ENCODE measurements at regions not wholly inside any gene's neighbourhood (a gene's known extent, or its start where the extent isn't known, plus 50 kb on each side); places are given as distances from the start of the nearest gene placed in this dataset.

GRCh38 chr15:98142572-98142971, 182.1 kb downstream of the ARRDC4 start:
- Histone ChIP-seq H3K36me3 (replicated peaks; ENCODE audit: low read depth, low read length) (no peaks in the 10 kb centered on the region), H3K9me3 (ENCODE audit: insufficient read depth, low read length) (no peaks in the 10 kb centered on the region), H4K20me1 (ENCODE audit: insufficient read depth, low read length) (no peaks in the 10 kb centered on the region), H3K4me2 (ENCODE audit: low read length) (no peak overlapping the region), H3K27ac (ENCODE audit: low read length) (no peak overlapping the region), H3K9ac (ENCODE audit: low read length) (no peak overlapping the region), H3K27me3 (ENCODE audit: low read depth, low read length) (no peaks in the 10 kb centered on the region; the same call in 1 of the 2 replicates), H2AFZ (ENCODE audit: low read depth, low read length) (no peak overlapping the region), H3K79me2 (ENCODE audit: low read length) (no peaks in the 10 kb centered on the region), H3K4me1 (ENCODE audit: low read length) (no peaks in the 10 kb centered on the region), H3K4me3 (ENCODE audit: low read length) (no peak overlapping the region)
- TF ChIP-seq CTCF (IDR thresholded peaks at IDR 0.05; ENCODE audit: low read depth, low read length) (no peak), EZH2phosphoT487 (IDR thresholded peaks at IDR 0.05; ENCODE audit: low read depth) (no peak)

GRCh38 chr15:98143116-98143515, 182.6 kb downstream of the ARRDC4 start:
- Histone ChIP-seq H3K36me3 (replicated peaks; ENCODE audit: low read depth, low read length) (no peaks in the 10 kb centered on the region), H3K4me2 (ENCODE audit: low read length) (no peak overlapping the region), H3K9ac (ENCODE audit: low read length) (no peak overlapping the region), H2AFZ (ENCODE audit: low read depth, low read length) (no peak overlapping the region), H3K27me3 (ENCODE audit: low read depth, low read length) (no peaks in the 10 kb centered on the region; the same call in 1 of the 2 replicates), H3K4me3 (ENCODE audit: low read length) (no peak overlapping the region), H4K20me1 (ENCODE audit: insufficient read depth, low read length) (no peaks in the 10 kb centered on the region), H3K4me1 (ENCODE audit: low read length) (no peaks in the 10 kb centered on the region), H3K9me3 (ENCODE audit: insufficient read depth, low read length) (no peaks in the 10 kb centered on the region; the same call in 1 of the 2 replicates), H3K27ac (ENCODE audit: low read length) (no peak overlapping the region), H3K79me2 (ENCODE audit: low read length) (no peaks in the 10 kb centered on the region)
- TF ChIP-seq CTCF (IDR thresholded peaks at IDR 0.05; ENCODE audit: low read depth, low read length) (no peak), EZH2phosphoT487 (IDR thresholded peaks at IDR 0.05; ENCODE audit: low read depth) (no peak)

- Histone ChIP-seq H3K79me2 (ENCODE audit: low read length) (no peaks in the 10 kb centered on the region), H3K36me3 (replicated peaks; ENCODE audit: low read depth, low read length) (no peaks in the 10 kb centered on the region), H3K27me3 (ENCODE audit: low read depth, low read length) (peaks cover 4% of the 10 kb centered on the region; the same call in 1 of the 2 replicates), H3K9me3 (ENCODE audit: insufficient read depth, low read length) (no peaks in the 10 kb centered on the region; the same call in 1 of the 2 replicates), H3K4me2 (ENCODE audit: low read length) (no peak overlapping the region), H3K27ac (ENCODE audit: low read length) (no peak overlapping the region), H3K4me3 (ENCODE audit: low read length) (no peak overlapping the region), H3K9ac (ENCODE audit: low read length) (no peak overlapping the region), H4K20me1 (ENCODE audit: insufficient read depth, low read length) (no peaks in the 10 kb centered on the region), H2AFZ (ENCODE audit: low read depth, low read length) (no peak overlapping the region), H3K4me1 (ENCODE audit: low read length) (no peaks in the 10 kb centered on the region)
- no peak for TF ChIP-seq CTCF (IDR thresholded peaks at IDR 0.05; ENCODE audit: low read depth, low read length)
- no peak for TF ChIP-seq EZH2phosphoT487 (IDR thresholded peaks at IDR 0.05; ENCODE audit: low read depth)
Observed at GRCh38 chr15:98144388-98144787, 183.9 kb downstream of the ARRDC4 start.

GRCh38 chr15:98146031-98146820, 185.7 kb downstream of the ARRDC4 start:
- Histone ChIP-seq H3K9me3 (ENCODE audit: insufficient read depth, low read length) (no peaks in the 10 kb centered on the region; the same call in 1 of the 2 replicates), H3K4me1 (ENCODE audit: low read length) (no peaks in the 10 kb centered on the region), H3K4me2 (ENCODE audit: low read length) (no peak overlapping the region), H3K9ac (ENCODE audit: low read length) (no peak overlapping the region), H3K27me3 (ENCODE audit: low read depth, low read length) (peaks cover 4% of the 10 kb centered on the region; the same call in 1 of the 2 replicates), H3K36me3 (replicated peaks; ENCODE audit: low read depth, low read length) (no peaks in the 10 kb centered on the region), H3K27ac (ENCODE audit: low read length) (no peak overlapping the region), H4K20me1 (ENCODE audit: insufficient read depth, low read length) (no peaks in the 10 kb centered on the region), H2AFZ (ENCODE audit: low read depth, low read length) (no peak overlapping the region), H3K4me3 (ENCODE audit: low read length) (no peak overlapping the region), H3K79me2 (ENCODE audit: low read length) (no peaks in the 10 kb centered on the region)
- TF ChIP-seq CTCF (IDR thresholded peaks at IDR 0.05; ENCODE audit: low read depth, low read length), result no peak
- TF ChIP-seq EZH2phosphoT487 (IDR thresholded peaks at IDR 0.05; ENCODE audit: low read depth), result no peak

Data from OCI-LY3 (cell line).